T-helper 1 cell treated with Interleukin-12 subunit alpha and Interleukin-12 subunit beta and Interleukin-4 antibody, amounts not matched to agents 30 μg/mL and 1 μg/mL, for 36 hours (primary cell): ENCODE measurements at regions not wholly inside any gene's neighbourhood (a gene's known extent, or its start where the extent isn't known, plus 50 kb on each side); places are given as distances from the start of the nearest gene placed in this dataset.
"Not testable (repeated sequence)": the region's sequence is repeated elsewhere in the genome, so short reads cannot be mapped to it uniquely, and the experiment has no call there.

ENCODE experiments used
- H3K27ac Mint-ChIP-seq: one replicate; pipeline ENCODE4 v1.8.0; 2021; ENCODE audit warnings: mild to moderate bottlenecking, mixed read lengths
- H3K27me3 Mint-ChIP-seq: one replicate; pipeline ENCODE4 v1.8.0; 2021; ENCODE audit warnings: low read depth, mixed read lengths
- H3K36me3 Mint-ChIP-seq: one replicate; pipeline ENCODE4 v1.8.0; 2021; ENCODE audit warnings: low read depth, mixed read lengths
- H3K4me1 Mint-ChIP-seq: one replicate; pipeline ENCODE4 v1.8.0; 2021; ENCODE audit warnings: low read depth, mixed read lengths
- H3K4me3 Mint-ChIP-seq: one replicate; pipeline ENCODE4 v1.8.0; 2021; ENCODE audit warnings: mild to moderate bottlenecking, moderate library complexity, mixed read lengths
- H3K9me3 Mint-ChIP-seq: one replicate; pipeline ENCODE4 v1.8.0; 2021; ENCODE audit warnings: mixed read lengths

DNA sequence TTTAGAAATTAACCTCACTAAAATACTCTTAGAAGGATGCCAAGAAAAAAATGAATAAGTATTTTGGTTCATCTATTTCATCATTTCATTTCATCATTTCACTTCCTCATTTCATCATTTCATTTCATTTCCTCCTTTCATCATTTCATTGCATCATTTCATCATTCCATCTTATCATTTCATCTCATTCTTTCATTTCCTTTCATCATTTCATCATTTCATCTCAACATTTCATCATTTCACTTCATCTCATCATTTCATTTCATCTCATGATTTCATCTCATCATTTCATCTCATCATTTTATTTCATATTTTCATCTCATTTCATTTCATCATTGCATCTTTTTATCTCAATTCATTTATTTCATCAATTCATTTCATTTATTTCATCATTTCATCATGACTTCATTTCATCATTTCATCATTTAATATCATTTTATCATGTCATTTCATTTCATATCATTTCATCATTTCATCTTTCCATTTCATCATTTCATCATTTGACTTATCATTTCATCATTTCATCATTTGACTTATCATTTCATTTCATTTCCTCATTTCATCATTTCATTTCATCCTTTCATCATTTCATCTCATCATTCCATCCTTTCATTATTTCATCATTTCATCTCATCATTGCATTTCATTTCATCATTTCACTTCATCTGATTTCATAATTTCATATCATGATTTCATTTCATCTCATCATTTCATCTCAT lies 129.9 kb downstream of the ZNF92 start:
- no peaks in the 10 kb centered on the region for H3K9me3 Mint-ChIP-seq
- H3K27ac Mint-ChIP-seq, result no peak overlapping the region
- no peaks in the 10 kb centered on the region for H3K36me3 Mint-ChIP-seq
- H3K4me1 Mint-ChIP-seq, result no peaks in the 10 kb centered on the region
- no peak overlapping the region for H3K4me3 Mint-ChIP-seq
- H3K27me3 Mint-ChIP-seq, result no peaks in the 10 kb centered on the region

DNA sequence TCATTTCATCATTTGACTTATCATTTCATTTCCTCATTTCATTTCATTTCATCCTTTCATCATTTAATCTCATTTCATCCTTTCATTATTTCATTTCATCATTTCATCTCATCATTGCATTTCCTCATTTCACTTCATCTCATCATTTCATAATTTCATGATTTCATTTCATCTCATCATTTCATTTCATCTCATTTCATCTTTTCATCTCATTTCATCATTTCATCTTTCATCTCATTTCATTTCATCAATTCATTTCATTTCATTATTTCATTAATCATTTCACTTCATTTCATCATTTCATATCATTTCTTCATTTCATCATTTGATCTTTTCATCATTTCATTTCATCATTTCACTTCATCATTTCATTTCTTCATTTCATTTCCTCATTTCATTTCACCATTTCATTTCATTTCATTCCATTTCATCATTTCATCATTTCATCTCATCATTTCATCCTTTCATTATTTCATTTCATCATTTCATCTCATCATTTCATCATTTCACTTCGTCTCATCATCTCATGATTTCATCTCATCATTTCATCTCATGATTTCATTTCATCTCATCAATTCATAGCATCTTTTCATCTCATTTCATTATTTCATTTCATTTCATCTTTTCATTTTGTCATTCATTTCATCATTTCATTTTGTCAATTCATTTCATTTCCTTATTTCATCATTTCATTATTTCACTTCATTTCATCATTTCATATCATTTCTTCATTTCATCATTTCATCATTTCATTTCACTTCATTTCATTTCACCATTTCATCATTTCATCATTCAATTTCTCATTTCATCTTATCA lies 131.1 kb downstream of the ZNF92 start:
- H3K4me1 Mint-ChIP-seq, H3K9me3 Mint-ChIP-seq, H3K4me3 Mint-ChIP-seq, H3K36me3 Mint-ChIP-seq, H3K27me3 Mint-ChIP-seq, H3K27ac Mint-ChIP-seq: not testable (repeated sequence)

DNA sequence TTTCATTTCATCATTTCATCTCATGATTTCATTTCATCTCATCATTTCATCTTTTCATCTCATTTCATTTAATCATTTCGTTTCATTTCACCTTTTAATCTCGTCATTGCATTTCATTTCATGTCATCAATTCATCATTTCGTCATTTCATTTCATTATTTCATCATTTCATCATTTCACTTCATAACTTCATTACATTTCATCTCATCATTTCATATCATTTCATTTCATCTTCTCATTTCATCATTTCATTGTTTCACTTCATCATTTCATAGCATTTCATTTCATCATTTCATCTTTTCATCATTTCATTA lies 131.6 kb downstream of the ZNF92 start:
- H3K36me3 Mint-ChIP-seq, H3K4me3 Mint-ChIP-seq, H3K27ac Mint-ChIP-seq, H3K27me3 Mint-ChIP-seq, H3K9me3 Mint-ChIP-seq, H3K4me1 Mint-ChIP-seq: not testable (repeated sequence)

DNA sequence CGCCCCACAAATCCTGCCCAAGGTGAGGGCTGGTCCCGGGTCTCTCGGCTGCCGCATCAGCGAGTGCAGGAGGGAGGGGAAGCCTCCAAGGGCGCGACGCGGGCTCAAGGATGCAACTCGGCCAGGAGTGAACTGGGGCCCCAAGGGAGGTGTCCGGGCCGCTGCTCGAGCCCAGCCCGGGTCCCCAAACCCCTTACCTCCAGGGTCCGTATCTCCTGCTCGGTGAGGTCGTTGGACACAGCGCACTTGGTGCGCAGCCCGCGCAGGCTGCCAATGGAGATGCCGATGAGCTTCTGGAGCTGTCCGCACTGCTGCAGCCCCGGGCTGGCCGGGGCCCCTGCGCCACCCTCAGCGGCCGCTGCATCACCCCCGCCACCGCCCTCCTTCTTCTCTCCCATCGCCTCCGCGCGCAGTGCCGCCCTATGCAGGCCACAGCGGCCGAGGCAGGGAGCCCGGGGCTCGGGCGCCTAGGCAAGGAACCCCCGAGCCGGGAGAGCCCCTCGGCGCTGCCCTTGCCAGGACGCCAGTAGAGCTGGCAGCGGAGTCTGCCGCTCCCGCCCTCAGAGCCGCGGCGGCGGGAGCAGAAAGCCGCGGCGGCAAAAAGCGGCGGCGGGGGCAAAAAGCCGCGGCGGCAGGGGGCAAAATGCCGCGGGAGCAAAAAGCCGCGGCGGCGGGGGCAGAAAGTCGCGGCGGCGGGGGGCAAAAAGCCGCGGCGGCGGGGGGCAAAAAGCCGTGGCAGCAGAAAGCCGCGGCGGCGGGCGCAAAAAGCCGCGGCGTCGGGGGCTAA lies 135.1 kb downstream of the ZNF92 start:
- H3K4me3 Mint-ChIP-seq, H3K9me3 Mint-ChIP-seq, H3K27ac Mint-ChIP-seq, H3K4me1 Mint-ChIP-seq, H3K36me3 Mint-ChIP-seq: not testable (repeated sequence)
- H3K27me3 Mint-ChIP-seq, result peaks cover 26% of the 10 kb centered on the region

DNA sequence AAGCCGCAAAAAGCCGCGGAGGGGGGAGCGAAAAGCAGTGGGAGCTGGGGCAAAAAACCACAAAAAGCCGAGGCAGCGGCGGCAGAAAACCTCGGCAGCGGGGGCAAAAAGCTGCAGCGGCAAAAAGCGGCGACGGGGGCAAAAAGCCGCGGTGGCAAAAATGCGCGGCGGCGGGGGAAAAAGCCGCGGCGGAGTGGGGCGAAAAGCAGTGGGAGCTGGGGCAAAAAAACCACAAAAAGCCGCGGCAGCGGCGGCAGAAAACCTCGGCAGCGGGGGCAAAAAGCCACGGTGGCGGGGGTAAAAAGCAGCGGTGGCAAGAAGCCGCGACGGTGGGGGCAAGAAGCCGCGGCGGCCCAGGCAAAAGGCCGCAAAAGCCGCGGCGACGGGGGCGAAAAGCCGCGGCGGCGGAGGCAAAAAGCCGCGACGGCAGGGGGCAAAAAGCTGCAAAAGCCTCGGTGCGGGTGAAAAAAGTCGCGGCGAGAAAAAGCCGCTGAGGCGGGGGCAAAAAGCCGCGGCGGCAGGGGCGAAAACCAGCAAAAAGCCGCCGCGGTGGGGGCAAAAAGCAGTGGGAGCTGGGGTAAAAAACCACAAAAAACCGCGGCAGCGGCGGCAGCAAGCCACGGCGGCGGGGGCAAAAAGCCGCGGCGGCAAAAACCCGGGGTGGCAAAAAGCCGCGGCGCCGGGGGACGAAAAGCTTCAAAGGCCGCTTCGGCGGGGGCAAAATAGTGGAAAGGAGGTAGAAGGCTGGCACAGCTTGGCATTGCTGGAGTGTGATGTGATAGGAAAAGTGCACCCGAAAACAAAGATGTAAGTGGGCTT lies 135.9 kb downstream of the ZNF92 start:
- Mint-ChIP-seq H3K9me3 (no peaks in the 10 kb centered on the region), H3K36me3 (peaks cover 1% of the 10 kb centered on the region), H3K4me3 (peak overlapping the region; percentile 56), H3K4me1 (peaks cover 3% of the 10 kb centered on the region), H3K27ac (no peak overlapping the region), H3K27me3 (peaks cover 31% of the 10 kb centered on the region)

DNA sequence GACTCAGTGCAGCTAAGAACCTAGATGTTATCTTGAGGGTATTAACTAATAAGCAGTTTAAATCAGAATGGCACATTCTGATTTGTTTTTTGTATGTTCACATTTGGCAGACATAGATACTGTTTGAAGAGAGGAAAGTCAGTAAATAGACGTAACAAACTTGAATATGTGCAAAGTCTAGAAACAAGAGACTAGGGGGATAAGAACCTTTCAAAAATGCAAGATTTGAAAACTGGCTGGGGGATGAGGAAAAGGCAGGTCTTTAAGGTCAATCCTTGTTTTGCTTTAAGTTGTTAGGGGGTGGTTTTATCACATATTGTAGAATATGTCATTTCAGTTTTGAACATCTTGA lies 136.5 kb downstream of the ZNF92 start:
- Mint-ChIP-seq H3K4me3 (peak overlapping the region; percentile 56), H3K27me3 (peaks cover 34% of the 10 kb centered on the region)
- not testable (repeated sequence) for H3K9me3 Mint-ChIP-seq, H3K36me3 Mint-ChIP-seq, H3K27ac Mint-ChIP-seq, H3K4me1 Mint-ChIP-seq

DNA sequence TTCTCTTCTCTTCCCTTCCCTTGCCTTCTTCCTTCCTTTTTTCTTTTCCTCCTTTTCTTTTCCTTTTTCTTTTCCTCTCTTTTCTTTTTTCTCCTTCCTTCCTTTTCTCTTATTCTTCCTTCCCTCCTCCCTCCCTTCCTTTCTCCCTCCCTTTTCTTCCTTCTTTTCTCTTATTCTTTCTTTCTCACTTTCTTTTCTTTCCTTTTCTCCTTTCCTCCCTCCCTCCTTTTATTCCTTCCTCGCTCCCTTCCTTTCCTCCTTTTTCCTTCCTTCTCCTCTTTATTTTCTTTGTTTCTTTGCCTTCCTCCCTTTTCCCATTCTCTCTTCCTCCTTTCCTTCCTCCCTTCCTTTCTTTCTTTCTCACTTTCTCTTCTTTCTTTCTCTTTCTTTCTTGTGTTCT lies 146.1 kb downstream of the ZNF92 start:
- not testable (repeated sequence) for H3K4me1 Mint-ChIP-seq, H3K27me3 Mint-ChIP-seq, H3K27ac Mint-ChIP-seq, H3K9me3 Mint-ChIP-seq, H3K4me3 Mint-ChIP-seq, H3K36me3 Mint-ChIP-seq

DNA sequence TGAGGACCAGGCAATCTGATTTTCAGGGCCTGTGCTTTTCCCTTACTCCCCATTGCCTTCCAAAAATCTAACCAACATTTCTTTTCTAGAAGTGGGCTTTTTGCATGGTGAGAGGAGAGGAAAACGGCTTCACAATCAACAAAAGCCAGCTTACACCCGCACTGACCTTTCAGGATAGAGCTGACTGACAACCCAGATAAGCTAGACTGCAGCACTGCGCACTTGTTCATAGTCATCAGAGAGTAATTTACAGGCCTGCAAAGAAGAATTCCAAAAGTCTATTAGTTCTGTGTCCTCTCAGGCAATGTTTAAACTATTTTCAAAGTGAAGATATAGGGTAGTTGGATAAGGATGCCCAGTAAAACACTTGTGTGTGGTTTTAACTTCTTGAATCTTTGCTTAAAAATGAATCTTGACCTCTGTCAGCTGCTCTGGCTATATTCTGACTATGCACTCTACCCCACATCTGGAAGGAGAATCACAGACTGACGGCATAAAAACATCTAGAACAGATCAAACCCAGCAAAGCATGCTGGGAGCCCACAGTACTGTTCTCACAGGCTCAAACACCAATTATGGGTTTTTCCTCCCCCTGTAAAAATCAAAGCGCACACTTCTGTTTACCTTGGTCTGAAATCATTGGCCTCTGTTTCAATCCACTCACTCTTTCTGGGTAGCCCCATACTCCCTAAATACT lies 172.0 kb downstream of the ZNF92 start:
- H3K27me3 Mint-ChIP-seq, H3K9me3 Mint-ChIP-seq, H3K4me1 Mint-ChIP-seq, H3K36me3 Mint-ChIP-seq, H3K4me3 Mint-ChIP-seq, H3K27ac Mint-ChIP-seq: not testable (repeated sequence)

DNA sequence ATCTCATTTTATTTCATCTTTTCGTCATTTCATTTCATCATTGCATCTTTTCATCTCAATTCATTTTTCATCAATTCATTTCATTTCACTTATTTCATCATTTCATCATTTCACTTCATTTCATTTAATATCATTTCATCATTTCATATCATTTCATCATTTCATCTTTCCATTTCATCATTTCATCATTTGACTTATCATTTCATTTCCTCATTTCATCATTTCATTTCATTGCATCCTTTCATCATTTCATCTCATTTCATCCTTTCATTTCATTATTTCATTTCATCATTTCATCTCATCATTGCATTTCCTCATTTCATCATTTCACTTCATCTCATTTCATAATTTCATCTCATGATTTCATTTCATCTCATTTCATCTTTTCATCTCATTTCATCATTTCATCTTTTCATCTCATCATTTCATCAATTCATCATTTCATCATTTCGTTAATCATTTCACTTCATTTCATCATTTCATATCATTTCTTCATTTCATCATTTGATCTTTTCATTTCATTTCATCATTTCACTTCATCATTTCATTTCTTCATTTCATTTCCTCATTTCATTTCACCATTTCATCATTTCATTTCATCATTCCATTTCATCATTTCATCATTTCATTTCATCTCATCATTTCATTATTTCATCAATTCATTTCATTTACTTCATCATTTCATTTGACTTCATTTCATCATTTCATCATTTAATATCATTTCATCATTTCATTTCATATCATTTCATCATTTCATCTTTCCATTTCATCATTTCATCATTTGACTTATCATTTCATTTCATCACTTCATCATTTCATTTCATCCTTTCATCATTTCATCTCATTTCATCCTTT lies 176.2 kb downstream of the ZNF92 start:
- H3K4me1 Mint-ChIP-seq, H3K27ac Mint-ChIP-seq, H3K27me3 Mint-ChIP-seq, H3K36me3 Mint-ChIP-seq, H3K9me3 Mint-ChIP-seq, H3K4me3 Mint-ChIP-seq: not testable (repeated sequence)

DNA sequence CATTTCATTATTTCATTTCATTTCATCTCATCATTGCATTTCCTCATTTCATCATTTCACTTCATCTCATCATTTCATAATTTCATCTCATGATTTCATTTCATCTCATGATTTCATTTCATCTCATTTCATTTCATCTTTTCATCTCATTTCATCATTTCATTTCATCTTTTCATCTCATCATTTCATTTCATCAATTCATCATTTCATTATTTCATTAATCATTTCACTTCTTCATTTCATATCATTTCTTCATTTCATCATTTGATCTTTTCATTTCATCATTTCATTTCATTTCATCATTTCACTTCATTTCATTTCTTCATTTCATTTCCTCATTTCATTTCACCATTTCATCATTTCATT lies 176.8 kb downstream of the ZNF92 start:
- not testable (repeated sequence) for H3K27me3 Mint-ChIP-seq, H3K4me3 Mint-ChIP-seq, H3K27ac Mint-ChIP-seq, H3K4me1 Mint-ChIP-seq, H3K9me3 Mint-ChIP-seq, H3K36me3 Mint-ChIP-seq

DNA sequence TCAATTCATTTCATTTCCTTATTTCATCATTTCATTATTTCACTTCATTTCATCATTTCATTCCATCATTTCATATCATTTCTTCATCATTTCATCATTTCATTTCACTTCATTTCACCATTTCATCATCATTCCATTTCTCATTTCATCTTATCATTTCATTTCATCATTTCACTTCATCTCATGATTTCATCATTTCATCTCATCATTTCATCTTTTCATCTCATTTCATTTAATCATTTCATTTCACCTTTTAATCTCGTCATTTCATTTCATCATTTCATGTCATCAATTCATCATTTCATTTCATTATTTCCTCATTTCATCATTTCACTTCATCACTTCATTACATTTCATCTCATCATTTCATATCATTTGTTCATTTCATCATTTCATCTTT lies 177.4 kb downstream of the ZNF92 start:
- H3K9me3 Mint-ChIP-seq, H3K4me3 Mint-ChIP-seq, H3K36me3 Mint-ChIP-seq, H3K27me3 Mint-ChIP-seq, H3K4me1 Mint-ChIP-seq: not testable (repeated sequence)
- peak overlapping the region; percentile 32 for H3K27ac Mint-ChIP-seq

DNA sequence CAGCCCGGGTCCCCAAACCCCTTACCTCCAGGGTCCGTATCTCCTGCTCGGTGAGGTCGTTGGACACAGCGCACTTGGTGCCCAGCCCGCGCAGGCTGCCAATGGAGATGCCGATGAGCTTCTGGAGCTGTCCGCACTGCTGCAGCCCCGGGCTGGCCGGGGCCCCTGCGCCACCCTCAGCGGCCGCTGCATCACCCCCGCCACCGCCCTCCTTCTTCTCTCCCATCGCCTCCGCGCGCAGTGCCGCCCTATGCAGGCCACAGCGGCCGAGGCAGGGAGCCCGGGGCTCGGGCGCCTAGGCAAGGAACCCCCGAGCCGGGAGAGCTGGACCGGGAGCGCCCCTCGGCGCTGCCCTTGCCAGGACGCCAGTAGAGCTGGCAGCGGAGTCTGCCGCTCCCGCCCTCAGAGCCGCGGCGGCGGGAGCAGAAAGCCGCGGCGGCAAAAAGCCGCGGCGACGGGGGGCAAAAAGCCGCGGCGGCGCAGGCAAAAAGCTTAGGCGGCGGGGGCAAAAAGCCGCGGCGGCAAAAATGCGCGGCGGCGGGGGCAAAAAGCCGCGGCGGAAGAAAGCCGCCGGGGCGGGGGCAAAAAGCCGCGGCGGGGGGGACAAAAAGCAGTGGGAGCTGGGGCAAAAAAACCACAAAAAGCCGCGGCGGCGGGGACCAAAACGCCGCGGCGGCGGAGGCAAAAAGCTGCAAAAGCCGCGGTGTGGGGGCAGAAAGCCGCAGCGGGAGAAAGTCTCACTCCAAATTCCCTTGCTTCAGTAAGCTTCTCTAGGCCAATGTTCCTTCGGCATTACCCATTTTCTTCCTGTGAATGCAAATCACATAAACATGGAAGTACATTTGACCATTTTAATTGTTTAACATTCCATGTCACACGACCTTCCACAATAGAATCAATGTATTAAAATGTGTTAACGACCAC lies 181.2 kb downstream of the ZNF92 start:
- H3K4me3 Mint-ChIP-seq, H3K27me3 Mint-ChIP-seq, H3K27ac Mint-ChIP-seq, H3K9me3 Mint-ChIP-seq, H3K4me1 Mint-ChIP-seq, H3K36me3 Mint-ChIP-seq: not testable (repeated sequence)

DNA sequence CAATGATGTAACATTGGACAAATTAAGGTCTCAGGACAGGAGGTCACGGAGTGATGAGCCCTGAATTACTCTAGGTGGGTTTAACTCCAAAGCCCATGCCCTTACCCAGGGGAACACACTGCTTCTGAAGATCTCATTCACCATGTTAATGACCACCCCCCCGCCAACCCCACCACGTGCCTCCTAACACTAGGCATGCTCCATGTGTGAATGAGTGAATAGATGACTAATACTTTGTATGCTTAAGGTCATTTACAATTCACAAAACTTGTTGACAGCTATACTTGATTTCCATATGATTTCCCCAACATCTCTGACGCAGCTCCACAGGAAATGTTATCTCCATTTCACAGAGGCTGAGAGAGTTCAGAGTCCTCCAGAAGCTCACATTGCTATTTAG lies 184.9 kb downstream of the ZNF92 start:
- H3K36me3 Mint-ChIP-seq, result not testable (repeated sequence)

More for the DNA sequence above, 184.9 kb downstream of the ZNF92 start:
- not testable (repeated sequence) for H3K4me1 Mint-ChIP-seq, H3K27me3 Mint-ChIP-seq, H3K27ac Mint-ChIP-seq, H3K9me3 Mint-ChIP-seq, H3K4me3 Mint-ChIP-seq
